DMS79 treated with DMSO at 0.1 percent for 48 hours (cell line): ENCODE measurements at regions not wholly inside any gene's neighbourhood (a gene's known extent, or its start where the extent isn't known, plus 50 kb on each side); places are given as distances from the start of the nearest gene placed in this dataset.
A peak's percentile ranks its signal among the peaks of the same experiment; 100 is the strongest.

Source experiments
- DNase-seq: peaks from one replicate; lab custom pipeline; 2025; lab: John Stamatoyannopoulos, UW

- peak; percentile 13 for DNase-seq
These were observed 644.3 kb downstream of the CBLN2 start for GRCh38 chr18:71899707-71900472.

GRCh38 chr18:71899183-71899582, 645.0 kb downstream of the CBLN2 start:
- no peak for DNase-seq

- no peak for DNase-seq
These were observed 656.6 kb downstream of the CBLN2 start for GRCh38 chr18:71887509-71887908.

- DNase-seq: no peak
These were observed 665.9 kb downstream of the CBLN2 start for GRCh38 chr18:71878226-71878625.

- no peak for DNase-seq
These were observed 670.4 kb downstream of the CBLN2 start for GRCh38 chr18:71873695-71874094.

GRCh38 chr18:71865888-71866287, 678.3 kb downstream of the CBLN2 start:
- DNase-seq: no peak

- no peak for DNase-seq
These were observed 693.5 kb downstream of the CBLN2 start for GRCh38 chr18:71850602-71851001.

GRCh38 chr18:71849407-71849806, 694.7 kb downstream of the CBLN2 start:
- DNase-seq: no peak

GRCh38 chr18:71846716-71847115, 697.4 kb downstream of the CBLN2 start:
- peak; percentile 12 for DNase-seq

- no peak for DNase-seq
These were observed 699.3 kb downstream of the CBLN2 start for GRCh38 chr18:71844814-71845213.

GRCh38 chr18:71842666-71843065, 701.5 kb downstream of the CBLN2 start:
- no peak for DNase-seq

- no peak for DNase-seq
These were observed 706.6 kb downstream of the CBLN2 start for GRCh38 chr18:71837547-71837946.

GRCh38 chr18:71832946-71833617, 711.1 kb downstream of the CBLN2 start:
- no peak for DNase-seq

GRCh38 chr18:71831039-71831438, 713.1 kb downstream of the CBLN2 start:
- DNase-seq: no peak

GRCh38 chr18:71827301-71827700, 716.8 kb downstream of the CBLN2 start:
- DNase-seq: no peak

GRCh38 chr18:71815305-71815704, 728.8 kb downstream of the CBLN2 start:
- no peak for DNase-seq

GRCh38 chr18:71809711-71810110, 734.4 kb downstream of the CBLN2 start:
- peak; percentile 68 for DNase-seq

- no peak for DNase-seq
These were observed 735.5 kb downstream of the CBLN2 start for GRCh38 chr18:71808616-71809015.

GRCh38 chr18:71807586-71807985, 736.6 kb downstream of the CBLN2 start:
- DNase-seq: no peak

GRCh38 chr18:71798986-71799673, 745.0 kb downstream of the CBLN2 start:
- no peak for DNase-seq

GRCh38 chr18:71797554-71797953, 746.6 kb downstream of the CBLN2 start:
- DNase-seq: no peak

GRCh38 chr18:71784777-71785176, 759.4 kb downstream of the CBLN2 start:
- DNase-seq: no peak

GRCh38 chr18:71760541-71760940, 783.6 kb downstream of the CBLN2 start:
- DNase-seq: peak; percentile 91
